Immature natural killer cell (primary cell): ENCODE measurements at regions not wholly inside any gene's neighbourhood (a gene's known extent, or its start where the extent isn't known, plus 50 kb on each side); places are given as distances from the start of the nearest gene placed in this dataset.

Experiments
- DNase-seq, 3 donors: peaks; one replicate each; pipeline ENCODE4 v3.0.0; 2022; ENCODE audit warnings: mixed read lengths in 1 of 3
- H3K27ac Mint-ChIP-seq, 6 donors: one replicate each; pipeline ENCODE4 v1.8.0; 2020; ENCODE audit warnings: mixed read lengths in 6 of 6, mild to moderate bottlenecking in 5 of 6, inconsistent platforms in 4 of 6, moderate library complexity in 3 of 6
- H3K27me3 Mint-ChIP-seq, 3 donors: one replicate each; pipeline ENCODE4 v1.8.0; 2020 to 2021; ENCODE audit warnings: low read depth in 3 of 3, mild to moderate bottlenecking in 3 of 3, mixed read lengths in 3 of 3, moderate library complexity in 3 of 3, inconsistent platforms in 1 of 3
- H3K36me3 Mint-ChIP-seq, 3 donors: one replicate each; pipeline ENCODE4 v1.8.0; 2020; ENCODE audit warnings: mixed read lengths in 3 of 3, inconsistent platforms in 2 of 3, mild to moderate bottlenecking in 2 of 3
- H3K4me1 Mint-ChIP-seq, 2 donors: one replicate each; pipeline ENCODE4 v1.8.0; 2020; ENCODE audit warnings: inconsistent platforms in 2 of 2, mild to moderate bottlenecking in 2 of 2, mixed read lengths in 2 of 2, moderate library complexity in 1 of 2
- H3K4me3 Mint-ChIP-seq, 5 donors: one replicate each; pipeline ENCODE4 v1.8.0; 2020; ENCODE audit warnings: mild to moderate bottlenecking in 5 of 5, mixed read lengths in 5 of 5, inconsistent platforms in 3 of 5, moderate library complexity in 3 of 5
- H3K9me3 Mint-ChIP-seq, 6 donors: one replicate each; pipeline ENCODE4 v1.8.0; 2020; ENCODE audit warnings: mild to moderate bottlenecking in 6 of 6, mixed read lengths in 6 of 6, inconsistent platforms in 4 of 6, moderate library complexity in 3 of 6

GRCh38 chr14:97634751-97635150 is 837.6 kb downstream of the VRK1 start:
- H3K4me1 Mint-ChIP-seq: peaks cover 38 to 41% of the 10 kb centered on the region in 2 donors
- H3K9me3 Mint-ChIP-seq: no peaks in the 10 kb centered on the region
- peak overlapping the region; percentile 76 to 88 (median 84) for H3K4me3 Mint-ChIP-seq
- peak; percentile 12 to 33 (median 16) for DNase-seq
- H3K27me3 Mint-ChIP-seq: peaks cover 0 to 9% (median 4%) of the 10 kb centered on the region in 3 donors
- no peaks in the 10 kb centered on the region for H3K36me3 Mint-ChIP-seq
- peak overlapping the region; percentile 37 to 89 (median 69) for H3K27ac Mint-ChIP-seq

- Mint-ChIP-seq H3K36me3 (no peaks in the 10 kb centered on the region), H3K9me3 (no peaks in the 10 kb centered on the region), H3K4me1 (peaks cover 53 to 59% of the 10 kb centered on the region in 2 donors), H3K4me3 (peak overlapping the region in 1 of 5 donors; percentile 51), H3K27me3 (peaks cover 0 to 11% (median 0%) of the 10 kb centered on the region in 3 donors), H3K27ac (peak overlapping the region in 5 of 6 donors; percentile 21 to 83 (median 73))
- DNase-seq: no peak
Observed at GRCh38 chr14:97638864-97639263, 841.7 kb downstream of the VRK1 start.

- Mint-ChIP-seq H3K27me3 (peaks cover 0 to 11% (median 0%) of the 10 kb centered on the region in 3 donors), H3K36me3 (no peaks in the 10 kb centered on the region), H3K27ac (no peak overlapping the region), H3K4me3 (no peak overlapping the region), H3K9me3 (no peaks in the 10 kb centered on the region), H3K4me1 (peaks cover 44 to 51% of the 10 kb centered on the region in 2 donors)
- no peak for DNase-seq
Observed at GRCh38 chr14:97640031-97640430, 842.8 kb downstream of the VRK1 start.

GRCh38 chr14:97641827-97642226 is 844.6 kb downstream of the VRK1 start:
- H3K4me1 Mint-ChIP-seq: peaks cover 41 to 47% of the 10 kb centered on the region in 2 donors
- peak overlapping the region in 4 of 6 donors; percentile 29 to 70 (median 38) for H3K27ac Mint-ChIP-seq
- peak overlapping the region in 4 of 5 donors; percentile 3 to 66 (median 36) for H3K4me3 Mint-ChIP-seq
- peaks cover 0 to 11% (median under 1%) of the 10 kb centered on the region in 3 donors for H3K27me3 Mint-ChIP-seq
- H3K9me3 Mint-ChIP-seq: no peaks in the 10 kb centered on the region
- DNase-seq: no peak
- no peaks in the 10 kb centered on the region for H3K36me3 Mint-ChIP-seq

- H3K36me3 Mint-ChIP-seq: no peaks in the 10 kb centered on the region
- H3K27me3 Mint-ChIP-seq: peaks cover 0 to 11% (median 1%) of the 10 kb centered on the region in 3 donors
- no peak overlapping the region for H3K4me3 Mint-ChIP-seq
- H3K9me3 Mint-ChIP-seq: no peaks in the 10 kb centered on the region
- peaks cover 34 to 42% of the 10 kb centered on the region in 2 donors for H3K4me1 Mint-ChIP-seq
- H3K27ac Mint-ChIP-seq: peak overlapping the region in 1 of 6 donors; percentile 12
- DNase-seq: no peak
Observed at GRCh38 chr14:97642631-97643030, 845.4 kb downstream of the VRK1 start.

GRCh38 chr14:97644365-97644764 is 847.2 kb downstream of the VRK1 start:
- Mint-ChIP-seq H3K36me3 (no peaks in the 10 kb centered on the region), H3K27me3 (peaks cover 0 to 6% (median 1%) of the 10 kb centered on the region in 3 donors), H3K27ac (no peak overlapping the region), H3K4me1 (peaks cover 18 to 25% of the 10 kb centered on the region in 2 donors), H3K9me3 (no peaks in the 10 kb centered on the region), H3K4me3 (no peak overlapping the region)
- DNase-seq: no peak

- H3K4me1 Mint-ChIP-seq: no peaks in the 10 kb centered on the region
- no peaks in the 10 kb centered on the region for H3K9me3 Mint-ChIP-seq
- H3K4me3 Mint-ChIP-seq: no peak overlapping the region
- no peaks in the 10 kb centered on the region for H3K36me3 Mint-ChIP-seq
- peaks cover 0 to 1% (median 0%) of the 10 kb centered on the region in 3 donors for H3K27me3 Mint-ChIP-seq
- DNase-seq: no peak
- no peak overlapping the region for H3K27ac Mint-ChIP-seq
Observed at GRCh38 chr14:97649752-97650151, 852.6 kb downstream of the VRK1 start.

- H3K4me1 Mint-ChIP-seq: peaks cover 3 to 8% of the 10 kb centered on the region in 2 donors
- H3K27me3 Mint-ChIP-seq: no peaks in the 10 kb centered on the region
- H3K27ac Mint-ChIP-seq: peak overlapping the region in 1 of 6 donors; percentile 22
- DNase-seq: no peak
- H3K36me3 Mint-ChIP-seq: no peaks in the 10 kb centered on the region
- H3K4me3 Mint-ChIP-seq: no peak overlapping the region
- H3K9me3 Mint-ChIP-seq: peaks cover 0 to 1% (median 0%) of the 10 kb centered on the region in 6 donors
Observed at GRCh38 chr14:97655169-97655948, 858.2 kb downstream of the VRK1 start.

GRCh38 chr14:97657609-97658008 is 860.4 kb downstream of the VRK1 start:
- peaks cover 3 to 8% of the 10 kb centered on the region in 2 donors for H3K4me1 Mint-ChIP-seq
- peaks cover 0 to 1% (median 0%) of the 10 kb centered on the region in 6 donors for H3K9me3 Mint-ChIP-seq
- no peak overlapping the region for H3K27ac Mint-ChIP-seq
- H3K27me3 Mint-ChIP-seq: peaks cover 0 to 4% (median 2%) of the 10 kb centered on the region in 3 donors
- no peak for DNase-seq
- no peak overlapping the region for H3K4me3 Mint-ChIP-seq
- no peaks in the 10 kb centered on the region for H3K36me3 Mint-ChIP-seq

- DNase-seq: no peak
- Mint-ChIP-seq H3K36me3 (no peaks in the 10 kb centered on the region), H3K4me3 (no peak overlapping the region), H3K27me3 (peaks cover 0 to 2% (median 0%) of the 10 kb centered on the region in 3 donors), H3K9me3 (peaks cover 0 to 2% (median 0%) of the 10 kb centered on the region in 6 donors), H3K27ac (no peak overlapping the region), H3K4me1 (peaks cover 16 to 19% of the 10 kb centered on the region in 2 donors)
Observed at GRCh38 chr14:97687944-97688630, 890.9 kb downstream of the VRK1 start.

GRCh38 chr14:97688631-97689336 is 891.6 kb downstream of the VRK1 start:
- Mint-ChIP-seq H3K27me3 (peaks cover 0 to 2% (median 0%) of the 10 kb centered on the region in 3 donors), H3K36me3 (no peaks in the 10 kb centered on the region)

GRCh38 chr14:97692084-97692483 is 894.9 kb downstream of the VRK1 start:
- Mint-ChIP-seq H3K27ac (peak overlapping the region in 1 of 6 donors; percentile 29), H3K4me1 (peaks cover 5 to 9% of the 10 kb centered on the region in 2 donors), H3K36me3 (peaks cover 0 to 5% (median 0%) of the 10 kb centered on the region in 3 donors), H3K9me3 (no peaks in the 10 kb centered on the region), H3K4me3 (no peak overlapping the region), H3K27me3 (peaks cover 0 to 2% (median 0%) of the 10 kb centered on the region in 3 donors)
- DNase-seq: no peak

More at GRCh38 chr14:97688631-97689336, 891.6 kb downstream of the VRK1 start:
- Mint-ChIP-seq H3K4me3 (no peak overlapping the region), H3K4me1 (peaks cover 18% of the 10 kb centered on the region in 2 donors), H3K27ac (no peak overlapping the region), H3K9me3 (peaks cover 0 to 2% (median 0%) of the 10 kb centered on the region in 6 donors)
- DNase-seq: no peak

GRCh38 chr14:97695456-97695981 is 898.3 kb downstream of the VRK1 start:
- H3K4me1 Mint-ChIP-seq: peaks cover 35 to 38% of the 10 kb centered on the region in 2 donors
- peaks cover 0 to 4% (median 1%) of the 10 kb centered on the region in 6 donors for H3K9me3 Mint-ChIP-seq
- H3K36me3 Mint-ChIP-seq: peaks cover 3 to 8% (median 7%) of the 10 kb centered on the region in 3 donors
- peaks cover 2 to 5% (median 4%) of the 10 kb centered on the region in 3 donors for H3K27me3 Mint-ChIP-seq
- peak overlapping the region in 2 of 6 donors; percentile 62 to 89 for H3K27ac Mint-ChIP-seq
- no peak overlapping the region for H3K4me3 Mint-ChIP-seq
- no peak for DNase-seq
